ENCODE measurements at regions not wholly inside any gene's neighbourhood (a gene's known extent, or its start where the extent isn't known, plus 50 kb on each side); places are given as distances from the start of the nearest gene placed in this dataset.
"Not testable (repeated sequence)": the region's sequence is repeated elsewhere in the genome, so short reads cannot be mapped to it uniquely, and the experiment has no call there.

DNA sequence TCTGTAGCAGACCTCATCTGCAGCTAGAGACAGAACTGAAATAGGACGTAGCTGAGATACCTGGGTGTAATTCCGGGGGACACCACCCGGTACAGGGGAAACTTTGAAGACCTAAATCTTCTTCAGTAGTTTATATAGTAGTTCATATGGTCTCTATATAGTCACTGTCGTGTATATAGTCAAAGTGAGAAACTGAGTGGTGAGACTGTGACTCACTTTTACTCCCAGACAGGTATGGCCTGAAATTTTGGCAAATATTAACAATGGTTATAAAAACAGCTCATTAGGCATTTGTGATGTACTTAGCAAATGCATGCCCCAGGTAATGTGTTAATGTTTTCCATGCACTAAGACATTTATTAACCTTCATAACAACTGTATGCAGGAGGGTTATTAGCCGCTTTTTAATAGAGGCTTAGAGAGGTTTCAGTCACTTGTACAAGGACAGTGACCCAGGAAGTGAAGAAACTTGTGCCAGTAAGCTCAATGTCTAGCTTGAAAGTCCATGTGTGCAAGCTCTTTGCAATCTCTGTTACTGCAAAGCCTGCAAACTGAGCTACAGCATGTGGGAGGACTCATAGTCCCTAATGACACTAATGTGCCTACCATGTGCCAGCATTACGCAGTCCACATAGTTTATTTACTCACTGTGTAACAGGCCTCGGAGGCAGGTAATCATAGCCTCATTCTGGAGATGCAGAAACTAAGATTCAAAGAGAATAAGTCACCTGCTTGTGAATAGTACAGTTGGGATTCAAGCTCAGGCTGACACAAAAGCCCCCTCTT, 165.4 kb upstream of the CHD6 start:
- no peak for DNase-seq

DNA sequence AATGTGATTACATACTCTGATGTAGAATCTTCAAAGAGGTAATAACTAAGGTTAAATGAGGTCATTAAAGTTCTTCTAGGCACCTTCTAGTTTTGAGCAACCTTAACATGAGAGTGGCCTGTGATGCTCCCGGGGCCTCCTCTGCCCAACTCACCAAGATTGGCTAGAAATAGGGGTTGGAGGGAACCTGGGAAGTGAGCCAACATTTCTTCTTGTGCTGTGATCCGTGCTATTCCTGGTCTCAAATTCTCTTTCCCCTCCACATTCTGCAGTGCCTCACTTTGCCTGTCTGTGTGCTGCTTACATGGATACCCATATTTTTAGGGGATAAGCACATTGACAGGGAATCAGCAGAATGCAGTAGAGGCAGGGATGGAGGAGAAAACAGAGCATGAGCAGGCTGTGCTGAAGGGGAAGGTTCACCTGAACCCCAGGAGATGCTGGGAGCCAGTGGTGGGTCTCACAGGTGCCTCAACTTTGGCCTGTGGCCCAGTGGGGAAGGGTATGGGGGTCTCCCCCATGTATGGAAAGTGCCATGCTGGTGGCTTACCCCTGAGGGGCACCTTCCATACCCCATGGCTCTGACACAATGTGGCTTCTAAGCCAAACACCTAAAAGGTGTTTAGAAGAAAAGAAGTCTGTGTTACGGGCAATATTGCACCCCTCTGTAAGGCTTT, 164.7 kb upstream of the CHD6 start:
- DNase-seq, result no peak

DNA sequence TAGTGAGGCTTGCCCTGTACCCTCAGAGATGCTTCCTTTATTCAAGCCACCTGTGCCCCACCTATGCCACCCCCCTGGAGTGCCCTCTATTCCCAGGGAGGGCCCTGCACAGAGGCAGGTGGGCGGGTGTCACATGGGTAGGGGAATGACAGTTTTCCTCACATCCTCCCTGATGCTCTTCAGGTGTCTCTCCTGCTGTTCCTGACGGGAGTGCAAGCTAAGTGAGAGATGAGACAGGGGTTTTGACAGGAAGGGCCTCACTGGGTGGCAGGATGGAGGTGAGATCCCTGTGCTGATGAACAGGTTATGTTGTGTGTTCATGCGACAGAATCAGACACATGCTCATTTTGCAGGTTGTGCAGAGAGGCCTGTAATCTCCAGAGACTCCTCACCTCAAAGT, 164.1 kb upstream of the CHD6 start:
- no peak for DNase-seq

DNA sequence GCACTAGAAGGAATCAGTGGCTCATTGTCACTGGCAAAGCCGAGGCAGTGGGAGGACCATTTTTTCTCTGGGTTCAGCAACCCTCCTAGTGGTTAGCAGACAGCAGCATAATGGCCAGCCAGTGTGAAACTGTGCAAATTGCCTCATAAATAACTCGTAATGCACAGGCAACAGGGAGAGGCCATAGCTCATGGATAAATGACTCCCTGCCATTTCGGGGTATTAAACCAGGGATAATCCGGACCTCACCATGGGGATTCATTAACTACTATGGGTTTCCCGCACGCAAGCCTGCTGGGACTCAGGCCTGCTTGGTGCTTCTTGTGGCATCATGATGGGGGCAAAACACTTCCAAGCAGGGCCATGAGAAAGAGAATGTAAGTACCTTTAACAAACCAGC, 158.2 kb upstream of the CHD6 start:
- DNase-seq, result peak; percentile 79

DNA sequence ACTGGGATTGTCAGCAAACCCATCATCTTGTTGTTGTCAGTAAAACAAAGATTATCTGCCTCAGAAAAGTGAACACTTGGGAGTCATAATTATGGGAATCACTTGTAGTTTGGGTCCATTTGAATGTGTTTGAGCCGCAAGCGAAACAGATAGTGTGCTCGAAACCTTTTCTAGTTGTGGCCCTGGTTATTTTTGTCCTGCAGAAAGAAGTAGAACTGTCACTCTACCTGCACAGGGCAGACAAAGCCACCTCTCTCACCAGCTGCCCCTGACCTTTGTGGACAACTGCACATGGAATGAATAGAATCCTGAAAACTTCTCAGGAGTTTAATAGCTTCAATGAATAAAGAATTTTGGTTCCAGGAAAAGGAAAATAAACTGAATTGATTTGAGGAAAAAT, 156.1 kb upstream of the CHD6 start:
- no peak for DNase-seq

DNA sequence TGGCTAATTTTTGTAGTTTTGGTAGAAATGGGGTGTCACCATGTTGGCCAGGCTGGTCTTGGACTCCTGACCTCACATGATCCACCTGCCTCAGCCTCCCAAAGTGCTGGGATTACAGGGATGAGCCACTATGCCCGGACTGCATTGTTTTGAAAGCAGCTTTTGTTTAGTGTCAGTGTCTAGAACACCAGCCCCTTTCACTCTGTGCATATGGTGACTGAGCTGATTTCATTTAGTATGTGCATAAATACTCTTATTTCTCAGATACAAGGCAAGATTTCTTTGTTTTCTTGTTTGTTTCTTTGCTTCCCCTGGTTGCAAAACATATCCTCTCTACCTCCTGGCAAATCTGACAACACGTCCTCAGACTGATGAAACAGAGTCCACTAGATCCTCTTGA, 152.8 kb upstream of the CHD6 start:
- no peak for DNase-seq

DNA sequence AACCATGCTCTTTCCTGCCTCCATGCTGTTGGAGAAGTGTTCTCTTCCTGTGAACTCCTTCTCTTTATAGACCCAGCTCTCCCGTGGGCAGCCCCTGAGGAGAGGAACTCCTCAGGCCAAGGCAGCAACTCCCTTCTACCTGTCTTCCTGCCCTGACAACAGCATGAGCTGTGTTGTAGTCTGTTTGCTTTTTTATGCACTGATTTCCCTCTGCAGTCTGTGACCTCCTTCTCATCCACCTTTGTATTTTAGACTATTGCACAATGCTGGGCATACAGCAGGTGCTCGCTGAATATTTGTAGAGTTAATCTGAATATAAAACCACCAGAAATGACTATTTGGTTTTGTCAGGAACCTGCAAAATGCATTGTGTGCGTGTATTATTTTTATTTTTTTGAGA, 152.2 kb upstream of the CHD6 start:
- DNase-seq, result no peak

DNA sequence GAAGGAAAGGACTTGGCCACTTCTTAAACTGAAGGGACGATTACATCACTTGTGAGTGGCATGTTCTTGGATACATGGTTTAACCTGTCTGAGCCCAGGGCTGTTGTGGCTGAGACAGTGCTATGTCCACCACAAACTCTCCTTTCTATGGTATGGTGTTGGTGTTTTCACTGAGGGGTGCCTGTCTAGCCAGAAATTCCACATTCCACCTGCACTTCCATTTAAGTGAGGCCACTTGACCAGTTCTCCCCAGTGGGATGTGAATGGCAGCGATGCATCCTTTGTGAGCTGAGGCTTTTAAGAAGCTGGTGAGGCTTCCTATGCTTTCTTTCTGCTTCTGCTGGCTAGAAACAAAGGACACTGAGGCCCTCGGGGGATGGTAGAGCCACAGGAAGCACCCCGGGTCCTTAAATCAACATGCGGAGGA, 151.4 kb upstream of the CHD6 start:
- DNase-seq, result no peak

DNA sequence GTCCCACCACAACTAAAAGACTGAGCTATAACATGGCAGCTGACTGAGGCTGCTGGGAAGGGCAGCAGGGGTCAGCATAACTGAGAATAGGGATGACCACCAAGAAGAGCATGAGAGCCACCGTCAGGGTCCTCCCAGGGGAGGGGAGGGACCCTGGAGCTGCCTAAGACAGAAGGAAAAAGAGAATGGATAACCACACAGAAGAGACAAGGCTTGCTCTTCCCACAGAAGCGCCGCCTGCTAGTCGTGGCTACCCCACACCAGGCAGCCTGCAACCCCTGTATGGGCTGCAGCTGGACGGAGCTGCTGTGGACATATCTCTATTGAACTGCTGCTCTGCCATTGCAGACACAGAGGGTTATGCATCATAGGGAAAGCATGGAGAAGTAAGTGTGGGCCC, 132.0 kb upstream of the CHD6 start:
- DNase-seq, result no peak

DNA sequence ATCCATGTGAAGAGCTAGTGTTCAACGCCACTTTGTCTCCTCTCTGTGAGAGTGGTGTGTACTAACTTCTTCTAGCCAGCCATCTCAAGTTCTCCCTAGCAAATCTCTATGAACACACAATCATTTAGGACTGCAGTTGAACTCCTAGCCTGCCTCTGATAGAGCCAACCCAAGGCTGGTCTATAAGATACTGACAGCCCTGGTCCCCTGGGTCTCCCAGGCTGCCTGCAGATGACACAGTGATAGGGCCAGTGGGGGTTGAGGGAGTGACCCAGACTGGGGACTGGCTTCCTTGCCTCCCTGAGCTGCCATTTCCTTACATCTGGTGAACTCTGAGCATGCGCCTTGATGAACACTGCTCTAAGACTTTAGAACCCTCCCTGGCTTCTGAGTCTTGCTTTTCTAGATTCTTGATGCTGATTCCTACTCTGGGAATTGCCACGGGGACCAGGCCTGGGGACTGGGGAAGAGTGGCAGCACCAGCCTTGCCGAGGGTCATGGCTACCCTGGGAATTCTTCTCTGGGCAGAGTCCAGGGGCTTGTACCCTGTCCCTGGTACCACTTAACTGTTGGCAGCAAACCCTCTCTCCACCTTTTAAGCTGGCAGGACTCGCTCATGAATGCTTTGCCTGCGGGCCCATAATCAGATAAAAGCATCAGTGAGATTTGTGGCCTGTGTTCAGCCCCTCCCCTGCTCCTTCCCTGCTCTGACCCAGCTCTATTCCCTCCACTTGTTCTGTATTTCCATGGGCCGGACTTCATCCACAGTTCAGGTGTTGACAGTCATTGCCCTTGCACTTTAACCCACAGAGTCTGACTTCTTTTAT, 130.8 kb upstream of the CHD6 start:
- DNase-seq, result peak; percentile 62

DNA sequence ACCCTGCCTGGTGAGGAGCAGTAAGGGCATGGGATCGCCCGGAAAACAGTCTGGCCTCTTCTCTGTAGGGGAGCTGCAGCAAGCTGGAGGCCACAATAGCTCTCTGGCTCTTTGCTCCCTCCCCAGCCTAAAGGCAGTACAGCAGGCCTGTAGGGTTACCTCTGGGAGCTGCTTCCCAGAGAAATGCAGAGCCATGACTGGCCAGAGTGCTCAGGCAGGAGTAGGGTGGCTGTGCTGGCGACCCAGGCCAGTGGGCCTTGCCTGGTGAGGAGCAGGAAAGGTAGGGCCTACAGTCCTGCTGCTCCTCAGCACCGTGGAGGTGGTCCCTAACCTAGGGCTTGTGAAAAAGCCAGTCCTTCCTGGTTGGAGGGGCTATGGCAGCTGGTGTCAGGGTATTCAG, 129.9 kb upstream of the CHD6 start:
- no peak for DNase-seq

DNA sequence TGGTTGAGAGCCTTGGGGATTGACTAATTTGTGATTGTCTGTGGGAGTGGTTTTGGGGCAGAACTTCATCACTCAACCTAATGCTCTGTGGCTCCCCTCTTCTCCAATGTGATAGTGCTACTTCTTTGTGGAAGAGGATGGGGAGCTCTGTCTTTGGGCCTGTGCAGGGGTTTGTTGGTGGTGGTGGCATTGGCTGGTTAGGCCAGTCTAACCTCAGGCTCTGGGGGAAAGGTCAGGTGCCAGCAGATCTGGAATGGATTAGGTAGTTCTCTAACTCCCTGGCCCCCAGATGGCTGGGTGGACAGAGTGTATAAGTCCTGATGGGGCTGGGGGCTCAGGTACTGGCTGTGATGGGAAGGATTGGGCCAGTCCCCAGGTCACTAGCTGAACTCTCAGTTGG, 129.0 kb upstream of the CHD6 start:
- no peak for DNase-seq

DNA sequence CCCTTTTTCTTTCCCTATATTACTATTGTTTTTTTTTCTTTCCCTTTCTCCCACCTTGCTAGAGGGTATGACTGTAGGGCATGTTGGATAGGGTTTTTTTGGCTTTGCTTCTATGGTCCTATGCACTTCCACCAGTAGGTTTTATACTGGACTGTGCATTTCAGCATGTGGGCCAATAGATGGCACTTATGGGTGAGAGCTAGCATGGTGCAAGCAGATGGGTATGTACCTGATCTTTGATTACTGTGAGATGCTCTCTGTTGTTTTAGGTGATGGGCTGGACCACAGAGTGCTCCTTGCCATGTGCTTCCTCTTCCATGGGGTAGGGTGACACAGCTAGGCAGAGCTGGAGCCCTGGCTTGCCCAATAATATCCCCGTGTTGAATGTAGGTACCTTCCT, 128.5 kb upstream of the CHD6 start:
- DNase-seq, result peak; percentile 22

DNA sequence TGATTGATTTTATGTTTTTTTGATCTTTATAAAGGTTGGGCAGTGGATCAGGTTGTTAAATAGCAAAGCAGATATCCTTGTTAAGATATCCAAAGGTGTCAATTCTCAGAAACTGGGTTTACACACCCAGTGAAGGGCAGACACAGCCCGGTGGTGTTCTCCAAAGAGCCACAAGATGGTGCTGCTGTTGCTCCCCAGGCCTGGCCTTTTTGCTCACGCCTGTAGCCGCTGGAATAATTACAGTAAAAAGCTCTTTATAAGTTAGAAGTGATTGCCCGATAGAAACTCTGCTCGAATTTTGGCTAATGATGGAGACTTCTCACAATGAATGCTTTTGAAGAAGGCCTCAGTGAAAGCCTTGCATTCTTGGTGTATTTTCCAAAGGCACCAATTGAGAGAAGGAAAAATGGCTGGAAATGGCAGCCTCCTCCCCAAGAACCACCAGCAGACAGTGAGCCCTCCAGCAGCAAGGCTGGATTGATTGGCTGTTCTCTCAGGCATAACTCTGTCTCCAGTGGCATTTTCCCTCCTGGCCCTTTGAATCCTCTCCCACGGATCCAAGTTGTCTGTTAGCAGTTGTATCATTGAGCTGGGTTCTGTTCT, 120.5 kb upstream of the CHD6 start:
- peak; percentile 83 for DNase-seq

DNA sequence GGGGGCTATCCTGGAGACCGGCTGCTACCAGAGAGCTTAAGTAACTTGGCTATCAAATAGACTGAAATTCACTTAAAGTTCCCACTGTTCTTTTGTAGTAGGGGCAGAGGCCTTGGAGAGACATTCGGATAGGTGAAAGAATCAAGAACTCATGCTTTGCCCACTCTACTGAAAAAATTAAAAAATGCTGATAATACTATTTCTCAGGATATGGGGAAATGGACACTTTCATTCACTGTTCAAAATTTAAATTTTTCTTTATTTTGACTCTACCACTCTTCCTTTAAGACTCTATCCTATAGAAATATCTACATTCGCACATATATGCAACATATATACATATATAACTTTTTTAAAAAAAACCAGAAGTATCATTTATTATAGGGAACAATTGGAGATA, 117.8 kb upstream of the CHD6 start:
- no peak for DNase-seq

DNA sequence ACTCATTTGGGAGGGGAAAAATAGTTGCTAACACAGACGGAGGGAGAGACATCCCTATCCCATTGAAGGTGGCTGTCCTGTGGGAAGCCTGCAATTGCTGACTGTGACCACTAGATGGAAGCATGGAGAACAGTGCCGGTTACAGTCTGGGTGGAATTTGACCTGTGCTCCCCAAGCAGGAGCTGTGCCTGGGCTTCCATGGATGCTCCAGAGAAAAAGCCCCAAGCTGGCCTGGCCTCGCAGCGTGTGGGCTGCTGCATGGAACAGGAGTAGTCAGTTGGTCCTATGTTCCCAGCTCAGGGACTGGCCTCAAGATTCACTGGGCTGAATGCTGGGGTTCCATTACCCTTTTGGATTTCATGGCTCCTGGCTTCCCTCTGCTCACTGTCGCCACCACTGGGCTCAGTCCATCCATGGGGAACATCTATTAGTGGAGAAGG, 116.3 kb upstream of the CHD6 start:
- DNase-seq, result peak; percentile 70

DNA sequence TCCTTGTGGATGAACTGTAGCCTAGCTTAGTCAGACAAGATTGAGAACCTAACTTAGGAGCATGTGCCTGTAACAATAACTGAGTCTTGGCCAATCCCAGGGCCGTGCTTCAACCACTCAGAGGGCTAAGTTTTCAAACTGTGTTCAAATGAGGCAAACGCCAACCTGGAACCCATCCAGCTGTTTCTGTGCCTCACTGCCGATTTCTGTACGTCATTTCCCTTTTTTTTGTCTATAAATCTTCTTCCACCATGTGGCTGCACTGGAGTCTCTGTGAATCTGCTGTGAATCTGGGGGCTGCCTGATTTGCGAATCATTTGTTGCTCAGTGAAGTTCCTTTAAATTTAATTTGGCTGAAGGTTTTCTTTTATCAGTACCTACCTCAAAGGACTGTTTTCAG, 115.0 kb upstream of the CHD6 start:
- no peak for DNase-seq

DNA sequence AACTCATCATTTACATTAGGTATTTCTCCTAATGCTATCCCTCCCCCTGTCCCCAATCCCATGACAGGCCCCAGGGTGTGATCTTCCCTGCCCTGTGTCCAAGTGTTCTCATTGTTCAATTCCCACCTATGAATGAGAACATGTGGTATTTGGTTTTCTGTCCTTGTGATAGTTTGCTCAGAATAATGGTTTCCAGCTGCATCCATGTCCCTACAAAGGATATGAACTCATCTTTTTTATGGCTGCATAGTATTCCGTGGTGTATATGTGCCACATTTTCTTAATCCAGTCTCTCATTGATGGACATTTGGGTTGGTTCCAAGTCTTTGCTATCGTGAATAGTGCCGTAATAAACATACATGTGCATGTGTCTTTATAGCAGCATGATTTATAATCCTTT, 113.0 kb upstream of the CHD6 start:
- not testable (repeated sequence) for DNase-seq

DNA sequence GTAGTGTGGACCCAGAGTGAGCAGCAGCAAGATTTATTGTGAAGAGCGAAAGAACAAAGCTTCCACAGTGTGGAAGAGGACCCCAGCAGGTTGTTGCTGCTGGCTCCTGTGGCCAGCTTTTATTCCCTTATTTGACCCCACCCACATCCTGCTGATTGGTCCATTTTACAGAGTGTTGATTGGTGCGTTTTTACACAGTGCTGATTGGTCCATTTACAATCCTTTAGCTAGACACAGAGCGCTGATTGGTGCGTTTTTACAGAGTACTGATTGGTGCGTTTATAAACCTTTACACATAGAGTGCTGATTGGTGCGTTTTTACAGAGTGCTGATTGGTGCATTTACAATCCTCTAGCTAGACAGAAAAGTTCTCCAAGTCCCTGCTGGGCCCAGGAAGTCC, 109.5 kb upstream of the CHD6 start:
- DNase-seq, result not testable (repeated sequence)

DNA sequence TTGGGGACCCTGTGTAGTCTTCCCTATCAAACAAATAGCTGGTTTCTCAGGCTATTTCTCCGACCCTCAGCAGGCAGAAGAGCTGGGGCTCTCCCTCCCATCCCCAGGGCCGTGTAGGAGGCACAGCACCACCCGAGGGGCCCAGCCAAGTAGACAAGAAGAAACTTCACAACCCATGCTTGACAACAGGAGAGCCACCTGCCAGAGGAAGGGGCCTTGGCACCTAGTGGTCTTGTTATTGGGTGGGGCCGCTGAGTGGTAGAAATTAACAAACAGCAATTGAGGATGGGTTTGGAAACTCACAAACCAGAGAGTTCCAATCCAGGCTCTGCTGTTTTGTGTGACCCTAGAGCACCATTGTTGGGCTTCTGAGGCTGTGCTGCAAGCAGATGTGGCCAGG, 108.5 kb upstream of the CHD6 start:
- no peak for DNase-seq

DNA sequence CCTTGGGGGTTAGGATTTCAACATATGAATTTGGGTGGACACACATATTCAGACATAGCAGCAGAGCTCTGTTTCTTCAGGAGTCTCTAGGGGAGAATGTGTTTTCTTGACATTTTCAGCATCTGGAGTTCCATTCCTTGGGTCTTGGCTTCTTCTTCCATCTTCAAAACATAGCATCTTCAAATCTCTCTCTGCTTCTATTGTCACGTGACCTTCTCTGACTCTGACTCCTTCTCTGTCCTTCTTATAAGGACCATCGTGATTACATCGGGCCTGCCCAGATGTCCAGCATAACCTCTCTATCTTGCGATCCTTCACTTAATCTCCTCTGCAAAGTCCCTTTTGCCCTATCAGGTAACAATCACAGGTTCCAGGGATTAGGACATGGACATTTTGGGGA, 101.0 kb upstream of the CHD6 start:
- DNase-seq, result no peak

DNA sequence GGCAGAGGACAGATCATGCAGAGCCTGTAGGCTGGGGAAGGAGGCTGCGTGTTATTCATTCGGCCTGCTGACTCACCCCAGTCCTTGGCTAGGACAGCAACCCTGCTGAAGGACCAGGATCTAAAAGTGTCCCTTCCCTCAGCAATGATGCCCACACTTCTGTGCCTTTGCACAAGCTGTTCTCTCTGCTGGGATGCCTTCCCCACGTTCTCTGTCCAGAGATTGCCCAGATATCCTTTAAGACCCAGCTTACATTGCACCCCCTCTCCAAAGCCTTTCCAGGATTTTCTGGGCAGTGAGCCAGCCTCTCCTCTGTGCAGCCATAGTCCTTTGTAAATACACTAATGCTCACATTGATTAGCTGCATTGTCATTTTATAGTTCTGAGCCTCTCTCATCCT, 99.3 kb upstream of the CHD6 start:
- DNase-seq, result peak; percentile 98

DNA sequence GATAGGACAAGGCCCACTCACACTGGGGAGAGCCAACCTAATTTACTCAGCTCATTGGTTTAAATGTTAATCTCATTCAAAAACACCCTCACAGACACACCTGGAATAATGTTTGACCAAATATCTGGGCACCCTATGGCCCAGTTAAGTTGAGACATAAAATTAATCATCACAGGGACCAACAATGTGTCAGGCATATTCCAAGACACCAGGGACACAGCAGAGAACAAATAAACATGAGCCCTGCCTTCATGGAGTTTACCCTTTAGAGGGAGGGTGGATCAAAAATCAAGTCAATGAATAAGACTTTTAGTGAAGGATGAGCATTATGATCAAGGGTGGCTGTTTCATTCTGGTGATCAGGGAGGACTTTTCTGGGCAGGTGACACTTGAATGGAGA, 98.7 kb upstream of the CHD6 start:
- no peak for DNase-seq
